NCI-H446 treated with DMSO at 0.1 percent for 48 hours (cell line): ENCODE measurements at regions not wholly inside any gene's neighbourhood (a gene's known extent, or its start where the extent isn't known, plus 50 kb on each side); places are given as distances from the start of the nearest gene placed in this dataset.
"Not testable (repeated sequence)": the region's sequence is repeated elsewhere in the genome, so short reads cannot be mapped to it uniquely, and the experiment has no call there.

Source experiments
- DNase-seq: peaks from one replicate; lab custom pipeline; 2025; lab: John Stamatoyannopoulos, UW

DNA sequence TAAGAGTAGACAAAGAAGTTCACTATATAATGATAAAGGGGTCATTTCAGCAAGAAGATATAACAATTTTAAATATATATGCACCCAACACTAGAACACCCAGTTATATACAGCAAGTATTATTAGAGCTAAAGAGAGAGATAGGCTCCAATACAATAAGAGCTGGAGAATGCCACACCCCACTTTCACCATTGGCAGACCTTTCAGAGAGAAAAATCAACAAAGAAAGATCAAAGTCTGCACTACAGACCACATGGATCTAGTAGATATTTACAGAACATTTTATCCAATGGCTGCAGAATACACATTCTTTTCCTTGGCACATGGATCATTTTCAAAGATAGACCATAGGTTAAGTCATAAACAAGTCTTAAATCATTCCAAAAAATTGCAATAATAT lies 479.7 kb upstream of the DIAPH2 start:
- no peak for DNase-seq

- no peak for DNase-seq
Measured at GRCh38 chrX:96211953-96212352, 472.7 kb upstream of the DIAPH2 start.

- not testable (repeated sequence) for DNase-seq
Measured at GRCh38 chrX:96214681-96215080, 470.0 kb upstream of the DIAPH2 start.

GRCh38 chrX:96224279-96224678 lies 460.4 kb upstream of the DIAPH2 start:
- no peak for DNase-seq

- no peak for DNase-seq
Measured at GRCh38 chrX:96244955-96245354, 439.7 kb upstream of the DIAPH2 start.

DNA sequence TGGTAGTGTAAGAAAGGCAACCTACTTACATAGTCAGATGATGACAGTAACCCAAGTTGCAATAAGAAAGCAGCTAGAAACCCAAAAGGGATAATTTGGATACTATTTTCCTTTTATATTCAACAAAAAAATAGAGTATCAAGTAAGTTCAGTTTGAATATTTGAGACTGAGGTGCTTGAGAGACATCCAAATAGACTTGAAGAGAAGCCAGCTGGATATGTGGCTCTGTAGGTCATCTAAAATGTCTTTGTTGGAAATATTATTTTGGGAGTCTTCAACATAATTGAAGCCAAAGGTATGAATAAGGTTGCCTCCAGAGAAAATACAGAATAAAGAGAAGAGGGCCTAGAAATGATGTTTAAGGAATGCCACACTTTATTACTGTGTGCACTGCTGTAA lies 438.2 kb upstream of the DIAPH2 start:
- DNase-seq: no peak
